ENCODE measurements at regions not wholly inside any gene's neighbourhood (a gene's known extent, or its start where the extent isn't known, plus 50 kb on each side); places are given as distances from the start of the nearest gene placed in this dataset.
A peak's percentile ranks its signal among the peaks of the same experiment; 100 is the strongest.

DNA sequence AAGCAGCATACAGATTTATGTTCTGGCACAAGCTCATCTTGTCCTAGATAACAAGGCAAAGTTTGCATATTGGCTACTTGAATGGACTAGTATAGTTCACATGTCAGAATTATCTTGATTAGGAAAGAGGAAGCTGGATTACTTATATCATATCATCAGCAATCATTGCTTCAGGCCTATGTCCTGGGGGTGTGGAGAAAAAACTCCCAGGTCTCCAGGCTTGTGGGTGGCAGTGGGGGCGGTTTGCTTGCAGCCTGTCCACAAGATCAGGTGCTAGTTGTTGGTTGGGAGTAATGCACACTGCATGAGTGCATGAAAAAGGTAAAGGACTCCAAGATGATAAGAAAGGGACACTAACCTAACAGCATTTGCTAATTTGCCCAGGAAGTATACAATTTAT is 326.4 kb upstream of the PDE4D start:
- no peak overlapping the region for H3K4me3 ChIP-seq (ENCODE audit: low read depth in 1 of 3, low read length in 3 of 3)
- H3K9me3 ChIP-seq (ENCODE audit: control insufficient read depth in 2 of 2, insufficient read depth in 1 of 2, low read depth in 1 of 2, low read length in 1 of 2) = no peaks in the 10 kb centered on the region
- FAIRE-seq (no peak), DNase-seq (no peak)
- H3K36me3 ChIP-seq (ENCODE audit: control insufficient read depth in 3 of 3, insufficient read depth in 2 of 3, low read depth in 1 of 3, low read length in 3 of 3) = no peaks in the 10 kb centered on the region
- H3K27ac ChIP-seq (ENCODE audit: low read depth in 1 of 3, low read length in 2 of 3) = no peak overlapping the region
- no peaks in the 10 kb centered on the region for H3K4me1 ChIP-seq (ENCODE audit: control insufficient read depth in 3 of 3, insufficient read depth in 2 of 3, low read depth in 1 of 3, low read length in 2 of 3)
- no peaks in the 10 kb centered on the region for H3K27me3 ChIP-seq (ENCODE audit: control insufficient read depth in 3 of 3, insufficient read depth in 3 of 3, low read length in 3 of 3)
- WGBS, 3 donors = 86 to 93% (median 89%) methylated on average over 1 of the region's 1 CpG

DNA sequence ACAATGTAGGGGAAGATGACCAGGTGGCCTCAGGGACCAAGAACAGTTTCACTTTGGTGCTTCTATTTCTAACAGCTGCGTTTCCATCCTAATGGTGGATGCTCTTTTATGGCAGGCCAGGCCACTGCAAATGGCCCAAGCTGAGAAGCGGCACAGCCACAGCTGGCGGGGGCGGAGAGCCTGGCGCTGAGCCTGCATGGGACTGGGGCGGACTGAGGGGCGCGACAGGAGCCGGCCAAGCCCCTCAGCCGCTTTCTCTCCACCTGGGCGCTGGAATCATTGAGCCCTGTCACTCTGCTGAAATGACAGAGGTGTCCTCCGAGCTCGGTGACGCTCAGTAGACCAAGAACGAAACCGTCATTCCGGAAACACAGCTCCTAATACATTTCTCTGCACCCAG is 317.3 kb upstream of the PDE4D start:
- Histone ChIP-seq H3K27me3 (ENCODE audit: control insufficient read depth in 3 of 3, insufficient read depth in 3 of 3, low read length in 3 of 3) (no peaks in the 10 kb centered on the region), H3K27ac (ENCODE audit: low read depth in 1 of 3, low read length in 2 of 3) (no peak overlapping the region), H3K36me3 (ENCODE audit: control insufficient read depth in 3 of 3, insufficient read depth in 2 of 3, low read depth in 1 of 3, low read length in 3 of 3) (no peaks in the 10 kb centered on the region), H3K4me3 (ENCODE audit: low read depth in 1 of 3, low read length in 3 of 3) (peak overlapping the region in 1 of 3 donors; percentile 12), H3K4me1 (ENCODE audit: control insufficient read depth in 3 of 3, insufficient read depth in 2 of 3, low read depth in 1 of 3, low read length in 2 of 3) (no peaks in the 10 kb centered on the region), H3K9me3 (ENCODE audit: control insufficient read depth in 2 of 2, insufficient read depth in 1 of 2, low read depth in 1 of 2, low read length in 1 of 2) (no peaks in the 10 kb centered on the region)
- no peak for FAIRE-seq
- 70 to 79% (median 77%) methylated on average over 17 of the region's 17 CpGs for WGBS, 3 donors
- DNase-seq = peak in 1 of 2 donors; percentile 1

DNA sequence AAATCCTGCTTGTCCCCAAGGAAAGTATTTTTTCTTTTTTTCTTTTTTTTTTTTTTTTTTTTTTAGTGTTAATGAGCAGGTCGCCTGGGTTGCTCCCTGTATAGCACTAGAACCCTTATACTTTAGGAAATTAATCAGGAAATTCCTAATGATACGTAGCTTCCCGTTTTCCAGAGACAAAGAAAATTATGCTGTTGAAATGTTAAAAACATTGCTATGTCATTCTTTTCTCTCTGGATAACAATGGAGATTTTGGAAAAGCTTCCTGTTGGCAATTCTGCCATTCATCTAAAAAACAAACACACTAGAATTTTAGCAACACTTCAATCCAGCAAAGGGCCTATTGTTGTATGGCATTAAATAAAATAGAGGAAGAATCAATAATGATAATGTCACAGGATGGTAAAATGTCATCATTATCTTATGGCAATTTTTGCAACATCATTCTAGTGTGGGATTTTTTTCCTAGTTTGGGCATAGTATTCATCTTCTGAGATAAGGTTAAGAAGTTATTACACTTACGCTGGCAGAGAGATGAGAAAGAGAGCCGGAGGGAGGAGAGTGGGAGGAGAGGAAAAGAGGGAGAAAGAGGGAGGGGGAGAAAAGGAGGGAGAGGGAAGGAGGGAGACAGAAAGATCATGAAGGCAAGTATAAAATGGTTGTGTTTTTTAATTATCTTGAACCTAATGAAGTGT is 315.8 kb upstream of the PDE4D start:
- no peaks in the 10 kb centered on the region for H3K27me3 ChIP-seq (ENCODE audit: control insufficient read depth in 3 of 3, insufficient read depth in 3 of 3, low read length in 3 of 3)
- H3K4me3 ChIP-seq (ENCODE audit: low read depth in 1 of 3, low read length in 3 of 3) = no peak overlapping the region
- FAIRE-seq = no peak
- no peaks in the 10 kb centered on the region for H3K4me1 ChIP-seq (ENCODE audit: control insufficient read depth in 3 of 3, insufficient read depth in 2 of 3, low read depth in 1 of 3, low read length in 2 of 3)
- no peak overlapping the region for H3K27ac ChIP-seq (ENCODE audit: low read depth in 1 of 3, low read length in 2 of 3)
- no peak for DNase-seq
- WGBS, 3 donors = 62 to 79% (median 72%) methylated on average over 5 of the region's 5 CpGs
- H3K36me3 ChIP-seq (ENCODE audit: control insufficient read depth in 3 of 3, insufficient read depth in 2 of 3, low read depth in 1 of 3, low read length in 3 of 3) = no peaks in the 10 kb centered on the region
- H3K9me3 ChIP-seq (ENCODE audit: control insufficient read depth in 2 of 2, insufficient read depth in 1 of 2, low read depth in 1 of 2, low read length in 1 of 2) = no peaks in the 10 kb centered on the region

DNA sequence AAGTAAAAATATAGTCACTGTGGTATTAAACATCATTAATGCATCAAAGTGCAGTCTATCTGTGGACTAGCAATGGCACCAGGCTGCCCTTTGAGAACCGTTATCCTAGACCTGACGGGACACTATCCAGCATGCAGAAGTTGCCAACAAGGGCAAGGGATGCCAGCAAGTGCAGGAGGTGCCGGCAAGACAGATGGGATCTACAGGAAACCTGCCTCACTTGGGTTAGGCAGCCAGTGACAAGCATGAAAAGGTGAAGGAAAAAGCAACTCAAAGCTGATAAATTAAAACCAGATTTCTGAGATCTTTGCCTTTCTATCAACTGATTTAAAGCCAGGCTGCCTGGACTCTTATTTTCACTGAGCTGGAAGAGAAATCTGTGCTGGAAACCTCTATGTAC is 315.2 kb upstream of the PDE4D start:
- no peaks in the 10 kb centered on the region for H3K36me3 ChIP-seq (ENCODE audit: control insufficient read depth in 3 of 3, insufficient read depth in 2 of 3, low read depth in 1 of 3, low read length in 3 of 3)
- H3K27me3 ChIP-seq (ENCODE audit: control insufficient read depth in 3 of 3, insufficient read depth in 3 of 3, low read length in 3 of 3) = no peaks in the 10 kb centered on the region
- no peak overlapping the region for H3K4me3 ChIP-seq (ENCODE audit: low read depth in 1 of 3, low read length in 3 of 3)
- H3K27ac ChIP-seq (ENCODE audit: low read depth in 1 of 3, low read length in 2 of 3) = no peak overlapping the region
- FAIRE-seq (no peak), DNase-seq (no peak)
- H3K4me1 ChIP-seq (ENCODE audit: control insufficient read depth in 3 of 3, insufficient read depth in 2 of 3, low read depth in 1 of 3, low read length in 2 of 3) = no peaks in the 10 kb centered on the region
- 74 to 90% (median 88%) methylated on average over 3 of the region's 3 CpGs for WGBS, 3 donors
- no peaks in the 10 kb centered on the region for H3K9me3 ChIP-seq (ENCODE audit: control insufficient read depth in 2 of 2, insufficient read depth in 1 of 2, low read depth in 1 of 2, low read length in 1 of 2)

DNA sequence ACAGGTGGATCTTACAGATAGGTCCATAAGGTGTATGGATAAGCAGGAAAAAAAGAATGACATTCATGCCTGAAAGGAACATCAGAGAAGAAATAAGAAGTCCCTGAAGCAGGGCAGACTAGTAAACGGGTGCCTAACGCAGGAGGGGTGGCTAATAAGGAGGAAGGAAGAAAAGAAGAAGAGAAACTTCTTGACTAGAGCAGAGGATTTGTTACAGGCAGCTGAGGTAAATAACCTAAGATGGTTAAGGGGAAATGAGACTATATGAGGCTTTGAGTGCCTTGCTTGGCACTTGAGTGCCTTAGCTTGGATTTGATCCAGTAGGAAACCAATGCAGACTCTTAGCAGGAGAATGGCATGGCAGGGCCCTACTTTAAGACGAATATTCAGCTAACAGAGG is 313.5 kb upstream of the PDE4D start:
- WGBS, 3 donors = 56 to 81% (median 69%) methylated on average over 3 of the region's 3 CpGs
- Histone ChIP-seq H3K36me3 (ENCODE audit: control insufficient read depth in 3 of 3, insufficient read depth in 2 of 3, low read depth in 1 of 3, low read length in 3 of 3) (no peaks in the 10 kb centered on the region), H3K9me3 (ENCODE audit: control insufficient read depth in 2 of 2, insufficient read depth in 1 of 2, low read depth in 1 of 2, low read length in 1 of 2) (no peaks in the 10 kb centered on the region), H3K4me1 (ENCODE audit: control insufficient read depth in 3 of 3, insufficient read depth in 2 of 3, low read depth in 1 of 3, low read length in 2 of 3) (no peaks in the 10 kb centered on the region), H3K27me3 (ENCODE audit: control insufficient read depth in 3 of 3, insufficient read depth in 3 of 3, low read length in 3 of 3) (no peaks in the 10 kb centered on the region), H3K27ac (ENCODE audit: low read depth in 1 of 3, low read length in 2 of 3) (no peak overlapping the region), H3K4me3 (ENCODE audit: low read depth in 1 of 3, low read length in 3 of 3) (no peak overlapping the region)
- DNase-seq = no peak
- no peak for FAIRE-seq

DNA sequence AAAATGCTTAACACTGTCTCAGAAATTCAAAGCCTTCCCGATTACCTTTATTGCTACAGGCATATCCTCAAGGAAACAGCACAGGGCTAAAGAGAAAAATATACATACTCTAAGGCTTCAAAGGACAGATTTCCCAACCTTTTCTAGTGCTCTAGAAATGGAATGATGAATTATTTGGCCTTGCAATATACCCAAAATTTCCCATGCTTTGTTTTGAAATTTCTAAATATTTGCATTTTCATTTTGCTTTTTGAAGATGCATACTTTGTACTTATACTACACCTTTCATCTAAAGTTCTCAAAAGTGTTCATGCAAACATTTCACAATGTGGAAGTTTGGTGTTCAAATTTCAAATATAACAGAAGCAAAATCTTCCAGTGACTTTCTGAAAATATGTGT is 312.7 kb upstream of the PDE4D start:
- WGBS, 3 donors = 73 to 81% (median 76%) methylated on average over 1 of the region's 1 CpG
- Histone ChIP-seq H3K4me3 (ENCODE audit: low read depth in 1 of 3, low read length in 3 of 3) (no peak overlapping the region), H3K27me3 (ENCODE audit: control insufficient read depth in 3 of 3, insufficient read depth in 3 of 3, low read length in 3 of 3) (no peaks in the 10 kb centered on the region), H3K36me3 (ENCODE audit: control insufficient read depth in 3 of 3, insufficient read depth in 2 of 3, low read depth in 1 of 3, low read length in 3 of 3) (no peaks in the 10 kb centered on the region), H3K27ac (ENCODE audit: low read depth in 1 of 3, low read length in 2 of 3) (no peak overlapping the region), H3K4me1 (ENCODE audit: control insufficient read depth in 3 of 3, insufficient read depth in 2 of 3, low read depth in 1 of 3, low read length in 2 of 3) (no peaks in the 10 kb centered on the region), H3K9me3 (ENCODE audit: control insufficient read depth in 2 of 2, insufficient read depth in 1 of 2, low read depth in 1 of 2, low read length in 1 of 2) (no peaks in the 10 kb centered on the region)
- FAIRE-seq = no peak
- no peak for DNase-seq

DNA sequence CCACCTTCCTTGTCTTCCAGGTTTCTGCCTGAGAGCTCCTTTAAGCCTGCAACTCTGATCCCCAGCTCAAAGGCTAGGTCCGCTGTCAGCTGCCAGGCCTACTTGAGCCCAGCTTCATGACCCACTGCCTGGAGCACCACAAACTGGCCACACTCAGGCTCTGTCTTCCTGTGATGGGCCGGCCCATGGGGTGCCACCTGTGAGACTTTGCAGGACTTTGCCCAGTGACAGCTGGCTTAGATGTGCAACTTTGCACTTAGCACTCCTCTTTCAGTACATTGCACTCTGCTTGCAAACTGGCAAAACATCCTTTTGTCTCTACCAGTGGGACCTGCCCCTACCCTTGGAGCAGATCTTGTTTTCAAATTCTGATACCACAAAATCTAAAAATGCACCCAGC is 311.5 kb upstream of the PDE4D start:
- Histone ChIP-seq H3K4me3 (ENCODE audit: low read depth in 1 of 3, low read length in 3 of 3) (no peak overlapping the region), H3K9me3 (ENCODE audit: control insufficient read depth in 2 of 2, insufficient read depth in 1 of 2, low read depth in 1 of 2, low read length in 1 of 2) (no peaks in the 10 kb centered on the region), H3K36me3 (ENCODE audit: control insufficient read depth in 3 of 3, insufficient read depth in 2 of 3, low read depth in 1 of 3, low read length in 3 of 3) (no peaks in the 10 kb centered on the region), H3K27me3 (ENCODE audit: control insufficient read depth in 3 of 3, insufficient read depth in 3 of 3, low read length in 3 of 3) (no peaks in the 10 kb centered on the region), H3K4me1 (ENCODE audit: control insufficient read depth in 3 of 3, insufficient read depth in 2 of 3, low read depth in 1 of 3, low read length in 2 of 3) (no peaks in the 10 kb centered on the region), H3K27ac (ENCODE audit: low read depth in 1 of 3, low read length in 2 of 3) (no peak overlapping the region)
- WGBS, 3 donors = 30 to 68% (median 52%) methylated on average over 2 of the region's 2 CpGs
- no peak for FAIRE-seq
- peak; percentile 2 to 52 for DNase-seq

DNA sequence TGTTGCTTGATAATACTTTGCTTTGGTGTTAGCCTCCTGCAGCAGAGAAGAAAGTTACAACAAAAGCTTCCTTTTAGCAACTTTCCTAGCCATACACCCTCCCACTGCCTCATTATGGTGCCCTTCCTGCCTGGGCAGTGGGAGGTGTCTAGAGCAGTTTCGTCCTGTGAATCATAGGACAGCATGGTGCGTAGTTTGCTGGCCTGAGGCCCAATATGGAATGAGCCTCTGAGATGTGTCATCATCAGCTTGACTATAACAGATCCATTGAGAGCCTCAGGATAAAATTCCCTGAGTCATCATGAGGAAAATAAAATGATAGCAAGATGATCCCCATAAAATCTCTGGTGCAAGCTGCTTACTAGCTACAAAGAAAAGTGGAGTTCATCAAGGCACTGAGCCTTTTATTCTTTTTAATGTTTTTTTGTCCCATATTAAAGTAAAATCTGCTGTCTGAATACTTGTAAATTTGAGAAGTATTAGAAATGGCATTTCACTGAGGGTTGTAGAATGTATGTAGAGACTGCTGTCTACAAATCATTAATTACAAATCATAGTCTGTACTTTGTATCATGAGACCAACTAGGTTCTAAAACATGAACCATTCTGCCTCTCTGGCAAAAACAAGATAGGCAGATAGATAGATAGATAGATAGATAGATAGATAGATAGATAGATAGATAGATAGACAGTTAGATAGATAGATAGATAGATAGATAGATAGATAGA is 303.0 kb upstream of the PDE4D start:
- WGBS, 3 donors = 63 to 73% (median 71%) methylated on average over 2 of the region's 2 CpGs
- no peaks in the 10 kb centered on the region for H3K4me1 ChIP-seq (ENCODE audit: control insufficient read depth in 3 of 3, insufficient read depth in 2 of 3, low read depth in 1 of 3, low read length in 2 of 3)
- no peaks in the 10 kb centered on the region for H3K36me3 ChIP-seq (ENCODE audit: control insufficient read depth in 3 of 3, insufficient read depth in 2 of 3, low read depth in 1 of 3, low read length in 3 of 3)
- H3K4me3 ChIP-seq (ENCODE audit: low read depth in 1 of 3, low read length in 3 of 3) = no peak overlapping the region
- no peak for DNase-seq
- H3K27me3 ChIP-seq (ENCODE audit: control insufficient read depth in 3 of 3, insufficient read depth in 3 of 3, low read length in 3 of 3) = no peaks in the 10 kb centered on the region
- no peak for FAIRE-seq
- H3K9me3 ChIP-seq (ENCODE audit: control insufficient read depth in 2 of 2, insufficient read depth in 1 of 2, low read depth in 1 of 2, low read length in 1 of 2) = no peaks in the 10 kb centered on the region
- H3K27ac ChIP-seq (ENCODE audit: low read depth in 1 of 3, low read length in 2 of 3) = no peak overlapping the region

DNA sequence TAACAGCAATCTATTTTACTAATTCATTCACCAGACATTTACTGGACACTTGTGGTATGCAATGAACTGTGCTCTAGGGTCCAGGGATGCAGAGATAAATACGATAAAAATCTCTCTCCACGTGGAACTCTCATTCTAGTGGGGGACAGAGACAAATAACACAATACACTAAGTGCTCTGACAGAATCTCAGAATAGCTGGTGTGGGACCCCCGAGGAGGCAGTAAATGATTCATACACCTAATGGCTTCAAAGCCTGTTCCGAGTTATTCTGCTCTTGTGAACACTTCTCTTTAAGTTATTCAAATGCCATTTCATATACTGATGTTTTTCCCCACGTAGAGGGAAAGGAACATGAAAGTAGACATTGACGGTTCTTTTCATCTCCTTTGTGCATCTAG is 302.0 kb upstream of the PDE4D start:
- H3K36me3 ChIP-seq (ENCODE audit: control insufficient read depth in 3 of 3, insufficient read depth in 2 of 3, low read depth in 1 of 3, low read length in 3 of 3) = no peaks in the 10 kb centered on the region
- WGBS, 3 donors = 76 to 83% (median 82%) methylated on average over 6 of the region's 6 CpGs
- no peak overlapping the region for H3K4me3 ChIP-seq (ENCODE audit: low read depth in 1 of 3, low read length in 3 of 3)
- H3K4me1 ChIP-seq (ENCODE audit: control insufficient read depth in 3 of 3, insufficient read depth in 2 of 3, low read depth in 1 of 3, low read length in 2 of 3) = no peaks in the 10 kb centered on the region
- no peaks in the 10 kb centered on the region for H3K9me3 ChIP-seq (ENCODE audit: control insufficient read depth in 2 of 2, insufficient read depth in 1 of 2, low read depth in 1 of 2, low read length in 1 of 2)
- FAIRE-seq = no peak
- no peak for DNase-seq
- H3K27ac ChIP-seq (ENCODE audit: low read depth in 1 of 3, low read length in 2 of 3) = no peak overlapping the region
- no peaks in the 10 kb centered on the region for H3K27me3 ChIP-seq (ENCODE audit: control insufficient read depth in 3 of 3, insufficient read depth in 3 of 3, low read length in 3 of 3)

All from small intestine (tissue), 7 donors.